T-cell (primary cell): ENCODE measurements at regions not wholly inside any gene's neighbourhood (a gene's known extent, or its start where the extent isn't known, plus 50 kb on each side); places are given as distances from the start of the nearest gene placed in this dataset.
"Not testable (repeated sequence)": the region's sequence is repeated elsewhere in the genome, so short reads cannot be mapped to it uniquely, and the experiment has no call there.

Source experiments
- ATAC-seq, 4 experiments: fragments of 200-7000 bp in 3 of 4; fragments of 150-1000 bp in 1 of 4; cut with Tn5 transposase; replicated peaks in 1 of 4; 1 replicate in 3 of 4; 2 replicates in 1 of 4; pipeline ENCODE4 v1.10.0; 2021; ENCODE audit warnings: moderate library complexity in 3 of 4, mild to moderate bottlenecking in 2 of 4, moderate number of reproducible peaks in 1 of 4
- CTCF ChIA-PET, 2 donors: fragments of 300-600 bp; sonication (Branson Sonifier 250); formaldehyde crosslinking; loops; one replicate each; lab custom pipeline; 2022; ENCODE audit warnings: antibody characterized with exemption in 2 of 2; lab: Charles Lee
- POLR2A ChIA-PET, 2 donors: fragments of 300-600 bp; sonication (Branson Sonifier 250); formaldehyde crosslinking; loops; one replicate each; lab custom pipeline; 2022; ENCODE audit warnings: antibody characterized with exemption in 2 of 2; lab: Charles Lee
- DNase-seq, 35 experiments: peaks; one replicate each; pipeline versions ENCODE4 v3.0.0 to v3.0.0-alpha.2; 2013 to 2023
- H3K27ac ChIP-seq: one replicate; pipeline ENCODE4 v1.5.1; 2013; ENCODE audit warnings: low read length
- H3K27me3 ChIP-seq, 2 experiments: replicated peaks in 1 of 2; 1 replicate in 1 of 2; 2 replicates in 1 of 2; pipeline versions ENCODE4 v1.6.1 to v1.7.0; 2013; ENCODE audit warnings: low read length in 1 of 2, mixed read lengths in 1 of 2; ENCODE audit not compliant: control insufficient read depth in 2 of 2, insufficient read depth in 2 of 2; ENCODE audit errors: extremely low read depth in 1 of 2
- H3K36me3 ChIP-seq, 2 donors: 1 replicate in 1 of 2; 2 replicates in 1 of 2; pipeline versions ENCODE4 v1.6.1 to v1.7.0; 2013; ENCODE audit warnings: low read length in 1 of 2; ENCODE audit not compliant: control insufficient read depth in 2 of 2, insufficient read depth in 1 of 2; ENCODE audit errors: extremely low read depth in 1 of 2
- H3K4me1 ChIP-seq, 2 experiments: 1 replicate in 1 of 2; 2 replicates in 1 of 2; pipeline versions ENCODE4 v1.6.1 to v1.7.0; 2013; ENCODE audit warnings: low read length in 2 of 2, mixed read lengths in 1 of 2; ENCODE audit not compliant: insufficient read depth in 2 of 2, control insufficient read depth in 1 of 2; ENCODE audit errors: extremely low read depth in 1 of 2
- H3K4me3 ChIP-seq, 2 donors: 1 replicate in 1 of 2; 2 replicates in 1 of 2; pipeline versions ENCODE4 v1.5.1 to v1.7.0; 2013; ENCODE audit warnings: mild to moderate bottlenecking in 2 of 2, low read length in 1 of 2, moderate library complexity in 1 of 2; ENCODE audit not compliant: control insufficient read depth in 1 of 2; ENCODE audit errors: extremely low read depth in 1 of 2
- H3K9me3 ChIP-seq: 2 replicates; pipeline ENCODE4 v1.7.0; 2013
- H3K27ac Mint-ChIP-seq, 2 donors: one replicate each; pipeline ENCODE4 v1.8.0; 2020 to 2021; ENCODE audit warnings: mild to moderate bottlenecking in 2 of 2, mixed read lengths in 2 of 2
- H3K27me3 Mint-ChIP-seq, 2 donors: one replicate each; pipeline ENCODE4 v1.8.0; 2021 to 2022; ENCODE audit warnings: mixed read lengths in 2 of 2
- H3K36me3 Mint-ChIP-seq: one replicate; pipeline ENCODE4 v1.8.0; 2021; ENCODE audit warnings: mixed read lengths
- H3K4me1 Mint-ChIP-seq, 3 donors: one replicate each; pipeline ENCODE4 v1.8.0; 2020 to 2022; ENCODE audit warnings: mixed read lengths in 3 of 3, mild to moderate bottlenecking in 1 of 3
- H3K4me3 Mint-ChIP-seq, 3 donors: one replicate each; pipeline ENCODE4 v1.8.0; 2020 to 2022; ENCODE audit warnings: mild to moderate bottlenecking in 3 of 3, mixed read lengths in 3 of 3, moderate library complexity in 3 of 3
- H3K9me3 Mint-ChIP-seq, 3 donors: one replicate each; pipeline ENCODE4 v1.8.0; 2020 to 2022; ENCODE audit warnings: mixed read lengths in 3 of 3
- WGBS: methylation state at CpG from one replicate; pipeline ENCODE4 v1.1.5; 2013; ENCODE audit warnings: missing lambda C conversion rate; ENCODE audit not compliant: insufficient coverage; 5-methylcytosine and 5-hydroxymethylcytosine counted together

DNA sequence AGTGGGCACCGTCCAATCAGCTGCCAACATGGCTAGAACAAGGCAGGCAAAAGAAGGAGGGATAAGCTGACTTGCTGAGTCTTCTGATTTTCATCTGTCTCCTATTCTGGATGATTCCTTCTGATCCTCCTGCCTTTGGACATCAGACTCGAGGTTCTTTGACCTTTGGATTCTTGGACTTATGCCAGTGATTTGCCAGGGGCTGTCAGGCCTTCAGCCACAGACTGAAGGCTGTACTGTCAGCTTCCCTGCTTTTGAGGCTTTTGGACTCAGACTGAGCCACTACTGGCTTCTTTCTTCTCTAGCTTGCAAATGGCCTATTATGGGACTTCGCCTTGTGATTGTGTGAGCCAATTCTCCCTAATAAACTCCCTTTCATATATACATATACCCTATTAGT is 146.8 kb upstream of the IFNE start:
- H3K4me1 ChIP-seq, ATAC-seq, H3K27me3 ChIP-seq, H3K4me3 ChIP-seq, H3K9me3 ChIP-seq, DNase-seq, H3K4me3 Mint-ChIP-seq, POLR2A ChIA-PET, H3K27ac Mint-ChIP-seq, H3K27me3 Mint-ChIP-seq, H3K36me3 ChIP-seq, H3K27ac ChIP-seq, CTCF ChIA-PET: not testable (repeated sequence)
- H3K9me3 Mint-ChIP-seq = peaks cover 0 to 12% (median 10%) of the 10 kb centered on the region in 3 donors
- 83% methylated on average over 3 of the region's 3 CpGs for WGBS
- H3K36me3 Mint-ChIP-seq = peaks cover 12% of the 10 kb centered on the region
- H3K4me1 Mint-ChIP-seq = peaks cover 11 to 16% (median 14%) of the 10 kb centered on the region in 3 donors

GRCh38 chr9:21634951-21635350 is 152.8 kb upstream of the IFNE start:
- no peaks in the 10 kb centered on the region for H3K36me3 Mint-ChIP-seq
- Histone ChIP-seq H3K9me3 (no peaks in the 10 kb centered on the region), H3K27ac (no peak overlapping the region), H3K27me3 (no peaks in the 10 kb centered on the region), H3K36me3 (no peaks in the 10 kb centered on the region), H3K4me1 (no peaks in the 10 kb centered on the region), H3K4me3 (no peak overlapping the region)
- no peaks in the 10 kb centered on the region for H3K4me1 Mint-ChIP-seq
- H3K27ac Mint-ChIP-seq = no peak overlapping the region
- no peaks in the 10 kb centered on the region for H3K9me3 Mint-ChIP-seq
- DNase-seq (no peak), ATAC-seq (no peak)
- POLR2A ChIA-PET = no interaction called here
- no peak overlapping the region for H3K4me3 Mint-ChIP-seq
- H3K27me3 Mint-ChIP-seq = peaks cover 0 to 3% of the 10 kb centered on the region in 2 donors
- WGBS = no CpG with 5 or more reads among the region's 2 CpGs
- CTCF ChIA-PET = no interaction called here

- Mint-ChIP-seq H3K9me3 (peaks cover 0 to 3% (median 0%) of the 10 kb centered on the region in 3 donors), H3K27me3 (peaks cover 0 to 3% of the 10 kb centered on the region in 2 donors), H3K36me3 (no peaks in the 10 kb centered on the region), H3K4me3 (no peak overlapping the region), H3K27ac (no peak overlapping the region), H3K4me1 (peaks cover 0 to 5% (median 0%) of the 10 kb centered on the region in 3 donors)
- Histone ChIP-seq H3K9me3 (no peaks in the 10 kb centered on the region), H3K4me1 (no peaks in the 10 kb centered on the region), H3K36me3 (no peaks in the 10 kb centered on the region), H3K4me3 (no peak overlapping the region), H3K27me3 (no peaks in the 10 kb centered on the region), H3K27ac (no peak overlapping the region)
- WGBS = 95% methylated on average over 8 of the region's 16 CpGs
- no peak for DNase-seq
- CTCF ChIA-PET = no interaction called here
- no peak for ATAC-seq
- POLR2A ChIA-PET = no interaction called here
These were observed 156.0 kb upstream of the IFNE start for GRCh38 chr9:21638104-21638503.

DNA sequence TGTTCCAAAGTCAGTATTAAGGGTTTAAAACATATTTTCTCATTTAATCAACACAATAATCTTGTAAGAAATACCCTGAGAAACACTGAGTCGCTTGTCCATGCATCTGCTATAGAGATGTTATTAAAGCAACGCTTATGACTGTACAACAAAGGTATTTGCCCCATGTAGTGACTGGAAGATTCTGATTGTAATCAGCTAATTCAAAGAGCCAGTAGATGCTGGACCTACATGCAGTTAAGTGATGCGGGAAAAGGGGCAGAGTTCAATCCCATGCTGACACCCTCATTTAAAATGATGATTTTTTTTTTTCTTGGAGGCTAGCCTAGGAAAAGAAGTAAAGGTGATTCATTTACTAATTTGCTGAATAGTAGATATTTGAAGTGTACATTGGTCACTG is 149.3 kb upstream of the MTAP start:
- H3K27ac ChIP-seq = no peak overlapping the region
- no peak overlapping the region for H3K4me3 ChIP-seq
- Mint-ChIP-seq H3K4me3 (no peak overlapping the region), H3K4me1 (no peaks in the 10 kb centered on the region), H3K9me3 (peaks cover 10 to 11% (median 11%) of the 10 kb centered on the region in 3 donors), H3K27ac (no peak overlapping the region), H3K27me3 (peaks cover 0 to 8% of the 10 kb centered on the region in 2 donors), H3K36me3 (no peaks in the 10 kb centered on the region)
- no peaks in the 10 kb centered on the region for H3K4me1 ChIP-seq
- 79% methylated on average over 2 of the region's 3 CpGs for WGBS
- peaks cover 0 to 5% of the 10 kb centered on the region in 2 experiments for H3K27me3 ChIP-seq
- no peaks in the 10 kb centered on the region for H3K36me3 ChIP-seq
- H3K9me3 ChIP-seq = no peaks in the 10 kb centered on the region
- ATAC-seq (no peak), DNase-seq (no peak)
- POLR2A ChIA-PET = no interaction called here
- CTCF ChIA-PET = interaction anchor here in 1 of 2 donors (1.1 kb wide), 1 partner anchor 56 kb away, joined by 3 read pairs; no protein-coding TSS in a partner anchor

DNA sequence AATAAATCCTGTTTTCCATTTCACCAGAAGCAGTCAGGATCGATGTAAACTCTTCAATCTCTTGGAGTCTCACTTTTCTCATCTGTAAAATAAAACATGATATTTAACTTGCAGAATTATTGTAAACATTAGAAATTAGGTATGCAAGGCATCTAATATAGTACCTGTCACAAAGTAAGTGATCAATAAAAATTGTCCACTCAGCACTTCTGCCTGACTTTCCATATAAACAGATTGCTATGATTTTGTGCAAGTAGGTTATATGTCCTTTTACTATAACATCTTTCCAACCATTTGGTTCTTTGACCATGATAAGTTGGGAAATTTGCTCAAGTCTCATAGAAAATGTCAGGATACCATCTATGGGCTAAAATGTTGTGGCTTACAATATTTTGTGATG is 148.8 kb upstream of the MTAP start:
- Histone ChIP-seq H3K36me3 (no peaks in the 10 kb centered on the region), H3K4me3 (no peak overlapping the region), H3K27ac (no peak overlapping the region), H3K9me3 (no peaks in the 10 kb centered on the region), H3K4me1 (no peaks in the 10 kb centered on the region), H3K27me3 (peaks cover 0 to 5% of the 10 kb centered on the region in 2 experiments)
- DNase-seq = no peak
- Mint-ChIP-seq H3K27ac (no peak overlapping the region), H3K4me3 (no peak overlapping the region), H3K9me3 (peaks cover 7 to 8% (median 7%) of the 10 kb centered on the region in 3 donors), H3K27me3 (peaks cover 0 to 8% of the 10 kb centered on the region in 2 donors), H3K4me1 (no peaks in the 10 kb centered on the region), H3K36me3 (no peaks in the 10 kb centered on the region)
- no peak for ATAC-seq
- CTCF ChIA-PET = no interaction called here
- POLR2A ChIA-PET = no interaction called here
- no CpG with 5 or more reads among the region's 1 CpG for WGBS

DNA sequence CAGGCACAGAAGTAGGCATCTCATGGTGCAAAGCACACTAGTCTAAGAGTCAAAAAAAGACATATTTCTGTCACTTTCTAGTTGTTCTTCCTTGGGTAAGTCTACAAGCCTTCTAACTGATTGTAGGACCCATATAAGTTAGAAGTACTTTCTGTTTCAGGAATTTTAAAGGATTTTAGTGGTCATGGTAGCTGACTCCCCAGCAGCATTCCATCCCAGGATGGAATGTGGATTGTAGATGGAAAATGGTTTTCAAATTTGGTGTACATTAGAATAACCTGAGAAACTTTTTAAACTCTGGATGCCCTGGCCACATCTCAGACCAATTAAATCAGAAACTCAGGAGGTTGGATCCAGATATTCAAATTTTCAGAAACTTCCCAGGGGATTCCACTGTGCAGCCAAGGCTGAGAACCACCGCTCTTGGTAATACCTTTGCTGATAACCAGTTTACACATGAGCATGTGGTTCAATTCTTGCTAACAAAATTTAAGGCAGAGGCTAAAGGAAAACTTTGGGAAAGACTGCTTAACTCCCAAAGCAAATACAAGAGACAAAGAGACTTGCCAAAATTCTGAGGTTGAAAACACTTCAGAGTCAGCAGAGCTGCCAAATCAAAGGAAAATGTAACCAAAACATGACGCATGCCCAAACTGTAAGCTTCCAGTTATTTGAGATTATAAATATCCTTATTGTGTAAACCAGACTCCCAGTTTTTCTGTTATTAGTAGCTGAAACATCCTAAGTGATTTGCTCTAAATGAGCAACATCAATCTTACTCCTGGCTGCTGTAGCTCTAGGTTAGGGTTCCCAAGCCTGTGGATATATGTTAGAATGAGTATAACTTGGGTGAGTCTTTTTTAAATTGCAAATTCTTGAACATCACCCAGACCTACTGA is 145.4 kb upstream of the MTAP start:
- Histone ChIP-seq H3K36me3 (no peaks in the 10 kb centered on the region), H3K27me3 (peaks cover 0 to under 1% of the 10 kb centered on the region in 2 experiments), H3K27ac (no peak overlapping the region), H3K4me3 (no peak overlapping the region), H3K9me3 (no peaks in the 10 kb centered on the region), H3K4me1 (no peaks in the 10 kb centered on the region)
- no peak for DNase-seq
- ChIA-PET POLR2A (no interaction called here), CTCF (interaction anchor here in 1 of 2 donors (0.6 kb wide), 1 partner anchor 16 kb away, joined by 3 read pairs; no protein-coding TSS in a partner anchor)
- ATAC-seq = no peak
- no peaks in the 10 kb centered on the region for H3K9me3 Mint-ChIP-seq
- H3K4me3 Mint-ChIP-seq = no peak overlapping the region
- no CpG with 5 or more reads among the region's 2 CpGs for WGBS
- no peaks in the 10 kb centered on the region for H3K36me3 Mint-ChIP-seq
- no peaks in the 10 kb centered on the region for H3K4me1 Mint-ChIP-seq
- H3K27ac Mint-ChIP-seq = no peak overlapping the region
- peaks cover 1 to 8% of the 10 kb centered on the region in 2 donors for H3K27me3 Mint-ChIP-seq
